WTC11 (cell line): ENCODE measurements at regions not wholly inside any gene's neighbourhood (a gene's known extent, or its start where the extent isn't known, plus 50 kb on each side); places are given as distances from the start of the nearest gene placed in this dataset.

Experiments
- ATAC-seq: fragments of 200-7000 bp; cut with Tn5 transposase; 2 replicates; pipeline ENCODE4 v1.10.0; 2021; ENCODE audit warnings: mild to moderate bottlenecking, moderate library complexity
- CTCF ChIA-PET: fragments of 300-600 bp; sonication (Branson Sonifier 250); formaldehyde crosslinking; loops from one replicate; lab custom pipeline; 2021; ENCODE audit warnings: antibody characterized with exemption; lab: Charles Lee
- POLR2A ChIA-PET: fragments of 350-600 bp; sonication (Branson Sonifier 250); formaldehyde crosslinking; loops from one replicate; lab custom pipeline; 2021; ENCODE audit warnings: antibody characterized with exemption; lab: Charles Lee
- DNase-seq: peaks from one replicate; pipeline ENCODE4 v3.0.0; 2021; ENCODE audit warnings: low spot score
- H3K27ac Mint-ChIP-seq: 2 replicates; pipeline ENCODE4 v1.8.0; 2021; ENCODE audit warnings: mixed read lengths
- H3K27me3 Mint-ChIP-seq: 2 replicates; pipeline ENCODE4 v1.8.0; 2021; ENCODE audit warnings: low read depth, mild to moderate bottlenecking, moderate library complexity, mixed read lengths
- H3K36me3 Mint-ChIP-seq: 2 replicates; pipeline ENCODE4 v1.8.0; 2021; ENCODE audit warnings: mixed read lengths
- H3K4me1 Mint-ChIP-seq: 2 replicates; pipeline ENCODE4 v1.8.0; 2022; ENCODE audit warnings: mixed read lengths
- H3K4me3 Mint-ChIP-seq: 2 replicates; pipeline ENCODE4 v1.8.0; 2021; ENCODE audit warnings: mild to moderate bottlenecking, moderate library complexity, mixed read lengths
- H3K9me3 Mint-ChIP-seq: 2 replicates; pipeline ENCODE4 v1.8.0; 2021; ENCODE audit warnings: mixed read lengths
- CREM ChIP-seq: sonication (generic); formaldehyde crosslinking; IDR thresholded peaks from 2 replicates; pipeline ENCODE4 v1.8.1; 2022; ENCODE audit warnings: mild to moderate bottlenecking, missing genetic modification reagents, moderate library complexity
- GRHL2 ChIP-seq: fragments of 250-450 bp; sonication (Bioruptor Pico); IDR thresholded peaks from 2 replicates; pipeline ENCODE4 v1.8.0; 2022; ENCODE audit warnings: mild to moderate bottlenecking, moderate library complexity; ENCODE audit not compliant: insufficient replicate concordance, severe bottlenecking
- NFATC4 ChIP-seq: fragments of 250-450 bp; sonication (Bioruptor Pico); IDR thresholded peaks from 2 replicates; pipeline ENCODE4 v1.9.0; 2021; ENCODE audit warnings: mild to moderate bottlenecking
- NFE2L1 ChIP-seq: sonication (generic); formaldehyde crosslinking; IDR thresholded peaks from 2 replicates; pipeline ENCODE4 v1.8.1; 2023; ENCODE audit warnings: missing genetic modification reagents
- SMAD3 ChIP-seq: sonication (generic); formaldehyde crosslinking; IDR thresholded peaks from 2 replicates; pipeline ENCODE4 v1.8.0; 2022; ENCODE audit warnings: missing genetic modification reagents, mild to moderate bottlenecking, borderline replicate concordance
- SMAD4 ChIP-seq: sonication (generic); formaldehyde crosslinking; IDR thresholded peaks from 2 replicates; pipeline ENCODE4 v1.8.0; 2022; ENCODE audit warnings: mild to moderate bottlenecking, missing genetic modification reagents
- TEAD4 ChIP-seq: sonication (generic); formaldehyde crosslinking; IDR thresholded peaks from 2 replicates; pipeline ENCODE4 v1.8.0; 2022; ENCODE audit warnings: mild to moderate bottlenecking, missing genetic modification reagents
- ZBTB21 ChIP-seq: sonication (generic); formaldehyde crosslinking; IDR thresholded peaks from 2 replicates; pipeline ENCODE4 v1.8.1; 2023; ENCODE audit warnings: mild to moderate bottlenecking, missing genetic modification reagents, borderline replicate concordance
- ZNF219 ChIP-seq: sonication (generic); formaldehyde crosslinking; IDR thresholded peaks from 2 replicates; pipeline ENCODE4 v1.8.0; 2023; ENCODE audit warnings: missing genetic modification reagents, mild to moderate bottlenecking, borderline replicate concordance
- ZNF232 ChIP-seq: sonication (generic); formaldehyde crosslinking; IDR thresholded peaks from 2 replicates; pipeline ENCODE4 v1.8.0; 2022; ENCODE audit warnings: mild to moderate bottlenecking, missing genetic modification reagents
- TF ChIP-seq, protein P1 (sequence below): fragments of 250-450 bp; sonication (Bioruptor Pico); IDR thresholded peaks from 2 replicates; pipeline ENCODE4 v2.1.2; 2022; ENCODE audit warnings: mild to moderate bottlenecking, moderate library complexity
- TF ChIP-seq, protein P2 (sequence below): sonication (generic); formaldehyde crosslinking; IDR thresholded peaks from 2 replicates; pipeline ENCODE4 v1.8.1; 2023; ENCODE audit warnings: mild to moderate bottlenecking, missing genetic modification reagents, moderate library complexity
- TF ChIP-seq, protein P3 (sequence below): sonication (generic); formaldehyde crosslinking; IDR thresholded peaks from 2 replicates; pipeline ENCODE4 v1.8.1; 2023; ENCODE audit warnings: mild to moderate bottlenecking, missing genetic modification reagents
- TF ChIP-seq, protein P4 (sequence below): fragments of 250-450 bp; sonication (Bioruptor Pico); IDR thresholded peaks from 2 replicates; pipeline ENCODE4 v1.8.0; 2021; ENCODE audit warnings: mild to moderate bottlenecking
- TF ChIP-seq, protein P5 (sequence below): sonication (generic); formaldehyde crosslinking; IDR thresholded peaks from 2 replicates; pipeline ENCODE4 v1.8.1; 2023; ENCODE audit warnings: mild to moderate bottlenecking, missing genetic modification reagents
- TF ChIP-seq, protein P6 (sequence below): fragments of 200-600 bp; IDR thresholded peaks from 2 replicates; pipeline ENCODE4 v1.8.0; 2022; ENCODE audit warnings: antibody characterized with exemption
- TF ChIP-seq, protein P7 (sequence below): fragments of 250-450 bp; sonication (Bioruptor Pico); conservative IDR thresholded peaks from 2 replicates; pipeline ENCODE4 v1.9.0; 2021; ENCODE audit warnings: mild to moderate bottlenecking

DNA sequence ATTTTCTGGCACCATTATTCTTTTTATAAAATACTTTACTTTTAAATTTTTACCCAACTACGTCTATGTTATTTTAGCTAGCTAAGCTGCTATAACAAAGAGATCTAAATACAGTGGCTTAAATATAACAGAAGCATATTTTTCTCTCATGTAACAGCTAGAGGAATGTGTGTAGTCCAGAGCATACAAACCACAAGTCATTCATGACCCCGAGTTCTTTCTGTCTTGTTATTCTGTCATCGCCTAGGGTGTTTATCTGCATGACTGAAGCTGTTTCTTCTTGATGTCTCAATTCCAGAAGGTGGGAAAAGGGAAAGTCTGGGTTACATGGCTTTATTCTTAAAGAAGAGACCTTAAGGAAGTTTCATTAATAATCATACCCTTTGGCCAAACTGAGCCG is 136.9 kb upstream of the RFX3 start:
- Mint-ChIP-seq H3K4me3 (no peak overlapping the region), H3K27me3 (no peaks in the 10 kb centered on the region), H3K9me3 (no peaks in the 10 kb centered on the region), H3K27ac (no peak overlapping the region)
- TF ChIP-seq CREM (CRISPR knock-in tag) (no peak), ZNF219 (CRISPR knock-in tag) (no peak), TEAD4 (CRISPR knock-in tag) (no peak), ZBTB21 (no peak), NFATC4 (no peak), SMAD4 (CRISPR knock-in tag) (no peak), ZNF232 (no peak), GRHL2 (CRISPR knock-in tag) (no peak), SMAD3 (no peak), NFE2L1 (CRISPR knock-in tag) (no peak)
- TF ChIP-seq, protein P1, sequence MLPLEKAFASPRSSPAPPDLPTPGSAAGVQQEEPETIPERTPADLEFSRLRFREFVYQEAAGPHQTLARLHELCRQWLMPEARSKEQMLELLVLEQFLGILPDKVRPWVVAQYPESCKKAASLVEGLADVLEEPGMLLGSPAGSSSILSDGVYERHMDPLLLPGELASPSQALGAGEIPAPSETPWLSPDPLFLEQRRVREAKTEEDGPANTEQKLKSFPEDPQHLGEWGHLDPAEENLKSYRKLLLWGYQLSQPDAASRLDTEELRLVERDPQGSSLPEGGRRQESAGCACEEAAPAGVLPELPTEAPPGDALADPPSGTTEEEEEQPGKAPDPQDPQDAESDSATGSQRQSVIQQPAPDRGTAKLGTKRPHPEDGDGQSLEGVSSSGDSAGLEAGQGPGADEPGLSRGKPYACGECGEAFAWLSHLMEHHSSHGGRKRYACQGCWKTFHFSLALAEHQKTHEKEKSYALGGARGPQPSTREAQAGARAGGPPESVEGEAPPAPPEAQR (CRISPR knock-in tag) = no peak
- TF ChIP-seq, protein P2, sequence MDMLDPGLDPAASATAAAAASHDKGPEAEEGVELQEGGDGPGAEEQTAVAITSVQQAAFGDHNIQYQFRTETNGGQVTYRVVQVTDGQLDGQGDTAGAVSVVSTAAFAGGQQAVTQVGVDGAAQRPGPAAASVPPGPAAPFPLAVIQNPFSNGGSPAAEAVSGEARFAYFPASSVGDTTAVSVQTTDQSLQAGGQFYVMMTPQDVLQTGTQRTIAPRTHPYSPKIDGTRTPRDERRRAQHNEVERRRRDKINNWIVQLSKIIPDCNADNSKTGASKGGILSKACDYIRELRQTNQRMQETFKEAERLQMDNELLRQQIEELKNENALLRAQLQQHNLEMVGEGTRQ = no peak
- TF ChIP-seq, protein P3, sequence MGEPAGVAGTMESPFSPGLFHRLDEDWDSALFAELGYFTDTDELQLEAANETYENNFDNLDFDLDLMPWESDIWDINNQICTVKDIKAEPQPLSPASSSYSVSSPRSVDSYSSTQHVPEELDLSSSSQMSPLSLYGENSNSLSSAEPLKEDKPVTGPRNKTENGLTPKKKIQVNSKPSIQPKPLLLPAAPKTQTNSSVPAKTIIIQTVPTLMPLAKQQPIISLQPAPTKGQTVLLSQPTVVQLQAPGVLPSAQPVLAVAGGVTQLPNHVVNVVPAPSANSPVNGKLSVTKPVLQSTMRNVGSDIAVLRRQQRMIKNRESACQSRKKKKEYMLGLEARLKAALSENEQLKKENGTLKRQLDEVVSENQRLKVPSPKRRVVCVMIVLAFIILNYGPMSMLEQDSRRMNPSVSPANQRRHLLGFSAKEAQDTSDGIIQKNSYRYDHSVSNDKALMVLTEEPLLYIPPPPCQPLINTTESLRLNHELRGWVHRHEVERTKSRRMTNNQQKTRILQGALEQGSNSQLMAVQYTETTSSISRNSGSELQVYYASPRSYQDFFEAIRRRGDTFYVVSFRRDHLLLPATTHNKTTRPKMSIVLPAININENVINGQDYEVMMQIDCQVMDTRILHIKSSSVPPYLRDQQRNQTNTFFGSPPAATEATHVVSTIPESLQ = no peak
- TF ChIP-seq, protein P4, sequence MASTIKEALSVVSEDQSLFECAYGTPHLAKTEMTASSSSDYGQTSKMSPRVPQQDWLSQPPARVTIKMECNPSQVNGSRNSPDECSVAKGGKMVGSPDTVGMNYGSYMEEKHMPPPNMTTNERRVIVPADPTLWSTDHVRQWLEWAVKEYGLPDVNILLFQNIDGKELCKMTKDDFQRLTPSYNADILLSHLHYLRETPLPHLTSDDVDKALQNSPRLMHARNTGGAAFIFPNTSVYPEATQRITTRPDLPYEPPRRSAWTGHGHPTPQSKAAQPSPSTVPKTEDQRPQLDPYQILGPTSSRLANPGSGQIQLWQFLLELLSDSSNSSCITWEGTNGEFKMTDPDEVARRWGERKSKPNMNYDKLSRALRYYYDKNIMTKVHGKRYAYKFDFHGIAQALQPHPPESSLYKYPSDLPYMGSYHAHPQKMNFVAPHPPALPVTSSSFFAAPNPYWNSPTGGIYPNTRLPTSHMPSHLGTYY (CRISPR knock-in tag) = no peak
- TF ChIP-seq, protein P5, sequence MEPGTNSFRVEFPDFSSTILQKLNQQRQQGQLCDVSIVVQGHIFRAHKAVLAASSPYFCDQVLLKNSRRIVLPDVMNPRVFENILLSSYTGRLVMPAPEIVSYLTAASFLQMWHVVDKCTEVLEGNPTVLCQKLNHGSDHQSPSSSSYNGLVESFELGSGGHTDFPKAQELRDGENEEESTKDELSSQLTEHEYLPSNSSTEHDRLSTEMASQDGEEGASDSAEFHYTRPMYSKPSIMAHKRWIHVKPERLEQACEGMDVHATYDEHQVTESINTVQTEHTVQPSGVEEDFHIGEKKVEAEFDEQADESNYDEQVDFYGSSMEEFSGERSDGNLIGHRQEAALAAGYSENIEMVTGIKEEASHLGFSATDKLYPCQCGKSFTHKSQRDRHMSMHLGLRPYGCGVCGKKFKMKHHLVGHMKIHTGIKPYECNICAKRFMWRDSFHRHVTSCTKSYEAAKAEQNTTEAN = no peak
- TF ChIP-seq, protein P6, sequence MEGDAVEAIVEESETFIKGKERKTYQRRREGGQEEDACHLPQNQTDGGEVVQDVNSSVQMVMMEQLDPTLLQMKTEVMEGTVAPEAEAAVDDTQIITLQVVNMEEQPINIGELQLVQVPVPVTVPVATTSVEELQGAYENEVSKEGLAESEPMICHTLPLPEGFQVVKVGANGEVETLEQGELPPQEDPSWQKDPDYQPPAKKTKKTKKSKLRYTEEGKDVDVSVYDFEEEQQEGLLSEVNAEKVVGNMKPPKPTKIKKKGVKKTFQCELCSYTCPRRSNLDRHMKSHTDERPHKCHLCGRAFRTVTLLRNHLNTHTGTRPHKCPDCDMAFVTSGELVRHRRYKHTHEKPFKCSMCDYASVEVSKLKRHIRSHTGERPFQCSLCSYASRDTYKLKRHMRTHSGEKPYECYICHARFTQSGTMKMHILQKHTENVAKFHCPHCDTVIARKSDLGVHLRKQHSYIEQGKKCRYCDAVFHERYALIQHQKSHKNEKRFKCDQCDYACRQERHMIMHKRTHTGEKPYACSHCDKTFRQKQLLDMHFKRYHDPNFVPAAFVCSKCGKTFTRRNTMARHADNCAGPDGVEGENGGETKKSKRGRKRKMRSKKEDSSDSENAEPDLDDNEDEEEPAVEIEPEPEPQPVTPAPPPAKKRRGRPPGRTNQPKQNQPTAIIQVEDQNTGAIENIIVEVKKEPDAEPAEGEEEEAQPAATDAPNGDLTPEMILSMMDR = no peak
- TF ChIP-seq, protein P7, sequence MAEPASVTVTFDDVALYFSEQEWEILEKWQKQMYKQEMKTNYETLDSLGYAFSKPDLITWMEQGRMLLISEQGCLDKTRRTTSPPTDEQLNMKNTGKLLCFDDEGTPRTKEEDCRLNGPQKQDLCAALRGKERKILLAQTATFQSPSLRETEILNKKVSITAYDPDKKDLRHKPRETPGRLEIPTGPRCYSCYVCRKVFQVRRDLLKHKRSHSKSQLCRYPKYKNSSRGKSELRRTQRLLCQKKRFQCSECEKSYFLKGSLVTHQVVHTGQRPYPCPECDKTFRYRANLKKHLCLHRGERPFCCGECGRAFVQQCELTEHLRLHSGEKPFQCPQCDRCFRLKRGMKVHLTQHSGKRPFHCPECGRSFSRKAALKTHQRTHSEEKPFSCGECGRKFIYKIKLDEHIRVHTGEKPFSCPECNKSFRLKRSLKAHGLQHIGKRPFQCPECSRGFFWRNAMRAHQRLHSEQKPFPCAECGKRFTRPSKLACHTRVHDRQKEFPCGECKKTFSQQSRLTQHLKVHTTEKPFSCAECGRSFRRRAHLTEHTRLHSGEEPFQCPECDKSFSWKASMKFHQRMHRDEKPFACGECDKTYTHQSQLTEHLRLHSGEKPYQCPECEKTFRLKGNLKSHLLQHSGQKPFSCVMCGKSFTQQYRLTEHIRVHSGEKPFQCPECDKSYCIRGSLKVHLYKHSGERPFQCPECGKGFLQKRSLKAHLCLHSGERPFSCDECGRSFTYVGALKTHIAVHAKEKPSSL (CRISPR knock-in tag) = no peak
- TF ChIP-seq, all 79 proteins: peak for 0
- ChIA-PET POLR2A (no interaction called here), CTCF (interaction anchor here (1.0 kb wide), 1 partner anchor 195 kb away, joined by 3 read pairs; no protein-coding TSS in a partner anchor)
- H3K36me3 Mint-ChIP-seq = no peaks in the 10 kb centered on the region
- H3K4me1 Mint-ChIP-seq = peaks cover 17% of the 10 kb centered on the region
- ATAC-seq (no peak), DNase-seq (no peak)
